ENCODE measurements at regions not wholly inside any gene's neighbourhood (a gene's known extent, or its start where the extent isn't known, plus 50 kb on each side); places are given as distances from the start of the nearest gene placed in this dataset.
A peak's percentile ranks its signal among the peaks of the same experiment; 100 is the strongest.
"Not testable (repeated sequence)": the region's sequence is repeated elsewhere in the genome, so short reads cannot be mapped to it uniquely, and the experiment has no call there.

- Mint-ChIP-seq H3K36me3 (ENCODE audit: low read depth, unreplicated experiment) (no peaks in the 10 kb centered on the region), H3K9me3 (ENCODE audit: unreplicated experiment) (no peaks in the 10 kb centered on the region), H3K4me1 (ENCODE audit: low read depth, unreplicated experiment) (no peaks in the 10 kb centered on the region), H3K27me3 (ENCODE audit: low read depth, unreplicated experiment) (no peaks in the 10 kb centered on the region), H3K27ac (ENCODE audit: unreplicated experiment) (no peak overlapping the region), H3K4me3 (ENCODE audit: unreplicated experiment) (no peak overlapping the region)
- no peak overlapping the region for H3K27ac ChIP-seq (ENCODE audit: low read depth, low read length)
- H3K4me3 ChIP-seq (ENCODE audit: insufficient read depth, low read depth, low read length) = no peak overlapping the region
- no peak overlapping the region for H2AFZ ChIP-seq (ENCODE audit: low read depth, low read length)
- DNase-seq (ENCODE audit: low read depth) (no peak), FAIRE-seq (no peak)
- no peaks in the 10 kb centered on the region for H3K4me1 ChIP-seq (ENCODE audit: insufficient read depth, low read length)
- no peaks in the 10 kb centered on the region for H3K79me2 ChIP-seq (ENCODE audit: insufficient read depth, low read length)
- H3K27me3 ChIP-seq (ENCODE audit: insufficient read depth, low read length) = no peaks in the 10 kb centered on the region
- TF ChIP-seq CTCF (IDR thresholded peaks at IDR 0.05; ENCODE audit: insufficient read depth, low read depth, low read length) (no peak), EZH2 (IDR thresholded peaks at IDR 0.05; ENCODE audit: insufficient read depth, low read length) (no peak)
- no peaks in the 10 kb centered on the region for H4K20me1 ChIP-seq (ENCODE audit: insufficient read depth, low read length)
- no peaks in the 10 kb centered on the region for H3K9me3 ChIP-seq (ENCODE audit: insufficient read depth, low read depth, low read length)
- no peak overlapping the region for H3K9ac ChIP-seq (ENCODE audit: low read length)
- no peaks in the 10 kb centered on the region for H3K36me3 ChIP-seq (ENCODE audit: insufficient read depth, low read length)
- H3K4me2 ChIP-seq (ENCODE audit: low read length) = no peak overlapping the region
Observed at GRCh38 chr1:215306426-215306825, 223.9 kb downstream of the KCNK2 start.

- no peak overlapping the region for H3K27ac Mint-ChIP-seq (ENCODE audit: unreplicated experiment)
- no peaks in the 10 kb centered on the region for H3K27me3 ChIP-seq (ENCODE audit: insufficient read depth, low read length)
- H3K4me3 Mint-ChIP-seq (ENCODE audit: unreplicated experiment) = no peak overlapping the region
- no peaks in the 10 kb centered on the region for H3K79me2 ChIP-seq (ENCODE audit: insufficient read depth, low read length)
- H3K9ac ChIP-seq (ENCODE audit: low read length) = no peak overlapping the region
- no peaks in the 10 kb centered on the region for H4K20me1 ChIP-seq (ENCODE audit: insufficient read depth, low read length)
- H3K36me3 ChIP-seq (ENCODE audit: insufficient read depth, low read length) = no peaks in the 10 kb centered on the region
- FAIRE-seq (no peak), DNase-seq (ENCODE audit: low read depth) (peak; percentile 4)
- no peaks in the 10 kb centered on the region for H3K4me1 Mint-ChIP-seq (ENCODE audit: low read depth, unreplicated experiment)
- peaks cover 7% of the 10 kb centered on the region for H3K9me3 ChIP-seq (ENCODE audit: insufficient read depth, low read depth, low read length)
- no peak overlapping the region for H3K27ac ChIP-seq (ENCODE audit: low read depth, low read length)
- H3K27me3 Mint-ChIP-seq (ENCODE audit: low read depth, unreplicated experiment) = no peaks in the 10 kb centered on the region
- no peak for TF ChIP-seq EZH2 (IDR thresholded peaks at IDR 0.05; ENCODE audit: insufficient read depth, low read length)
- H3K9me3 Mint-ChIP-seq (ENCODE audit: unreplicated experiment) = peaks cover 10% of the 10 kb centered on the region
- H3K4me1 ChIP-seq (ENCODE audit: insufficient read depth, low read length) = no peaks in the 10 kb centered on the region
- H3K4me3 ChIP-seq (ENCODE audit: insufficient read depth, low read depth, low read length) = no peak overlapping the region
- peaks cover 2% of the 10 kb centered on the region for H3K36me3 Mint-ChIP-seq (ENCODE audit: low read depth, unreplicated experiment)
- H2AFZ ChIP-seq (ENCODE audit: low read depth, low read length) = no peak overlapping the region
- no peak overlapping the region for H3K4me2 ChIP-seq (ENCODE audit: low read length)
Observed at GRCh38 chr1:215321802-215322201, 239.3 kb downstream of the KCNK2 start.

- H3K27ac Mint-ChIP-seq (ENCODE audit: unreplicated experiment); DNase-seq (ENCODE audit: low read depth); H3K4me1 Mint-ChIP-seq (ENCODE audit: low read depth, unreplicated experiment); H3K36me3 Mint-ChIP-seq (ENCODE audit: low read depth, unreplicated experiment); H3K27ac ChIP-seq (ENCODE audit: low read depth, low read length); H3K27me3 ChIP-seq (ENCODE audit: insufficient read depth, low read length); H3K9ac ChIP-seq (ENCODE audit: low read length); H3K9me3 Mint-ChIP-seq (ENCODE audit: unreplicated experiment); H3K4me3 ChIP-seq (ENCODE audit: insufficient read depth, low read depth, low read length); H3K4me2 ChIP-seq (ENCODE audit: low read length); H4K20me1 ChIP-seq (ENCODE audit: insufficient read depth, low read length); H3K79me2 ChIP-seq (ENCODE audit: insufficient read depth, low read length); H2AFZ ChIP-seq (ENCODE audit: low read depth, low read length); FAIRE-seq; H3K27me3 Mint-ChIP-seq (ENCODE audit: low read depth, unreplicated experiment); H3K9me3 ChIP-seq (ENCODE audit: insufficient read depth, low read depth, low read length); H3K4me1 ChIP-seq (ENCODE audit: insufficient read depth, low read length); H3K36me3 ChIP-seq (ENCODE audit: insufficient read depth, low read length); H3K4me3 Mint-ChIP-seq (ENCODE audit: unreplicated experiment): not testable (repeated sequence)
Observed at GRCh38 chr1:215323992-215324391, 241.5 kb downstream of the KCNK2 start.

GRCh38 chr1:215330426-215330825 is 236.7 kb upstream of the KCTD3 start:
- H2AFZ ChIP-seq (ENCODE audit: low read depth, low read length) = no peak overlapping the region
- Mint-ChIP-seq H3K4me3 (ENCODE audit: unreplicated experiment) (no peak overlapping the region), H3K27ac (ENCODE audit: unreplicated experiment) (no peak overlapping the region), H3K27me3 (ENCODE audit: low read depth, unreplicated experiment) (no peaks in the 10 kb centered on the region), H3K9me3 (ENCODE audit: unreplicated experiment) (peaks cover 3% of the 10 kb centered on the region), H3K4me1 (ENCODE audit: low read depth, unreplicated experiment) (no peaks in the 10 kb centered on the region), H3K36me3 (ENCODE audit: low read depth, unreplicated experiment) (no peaks in the 10 kb centered on the region)
- H3K9me3 ChIP-seq (ENCODE audit: insufficient read depth, low read depth, low read length) = no peaks in the 10 kb centered on the region
- H3K4me1 ChIP-seq (ENCODE audit: insufficient read depth, low read length) = no peaks in the 10 kb centered on the region
- no peaks in the 10 kb centered on the region for H4K20me1 ChIP-seq (ENCODE audit: insufficient read depth, low read length)
- H3K27me3 ChIP-seq (ENCODE audit: insufficient read depth, low read length) = no peaks in the 10 kb centered on the region
- no peak overlapping the region for H3K27ac ChIP-seq (ENCODE audit: low read depth, low read length)
- no peak for TF ChIP-seq EZH2 (IDR thresholded peaks at IDR 0.05; ENCODE audit: insufficient read depth, low read length)
- no peak for TF ChIP-seq CTCF (IDR thresholded peaks at IDR 0.05; ENCODE audit: insufficient read depth, low read depth, low read length)
- DNase-seq (ENCODE audit: low read depth) (no peak), FAIRE-seq (no peak)
- H3K4me3 ChIP-seq (ENCODE audit: insufficient read depth, low read depth, low read length) = no peak overlapping the region
- H3K4me2 ChIP-seq (ENCODE audit: low read length) = no peak overlapping the region
- no peaks in the 10 kb centered on the region for H3K36me3 ChIP-seq (ENCODE audit: insufficient read depth, low read length)
- H3K79me2 ChIP-seq (ENCODE audit: insufficient read depth, low read length) = no peaks in the 10 kb centered on the region
- no peak overlapping the region for H3K9ac ChIP-seq (ENCODE audit: low read length)

Measured in astrocyte (in vitro differentiated cells and primary cell).